HG03139 (cell line): ENCODE measurements at regions not wholly inside any gene's neighbourhood (a gene's known extent, or its start where the extent isn't known, plus 50 kb on each side); places are given as distances from the start of the nearest gene placed in this dataset.

Source experiments
- ATAC-seq: cut with Tn5 transposase; IDR thresholded peaks from one replicate; pipeline ENCODE4 v1.9.1; 2021; ENCODE audit not compliant: unreplicated experiment

DNA sequence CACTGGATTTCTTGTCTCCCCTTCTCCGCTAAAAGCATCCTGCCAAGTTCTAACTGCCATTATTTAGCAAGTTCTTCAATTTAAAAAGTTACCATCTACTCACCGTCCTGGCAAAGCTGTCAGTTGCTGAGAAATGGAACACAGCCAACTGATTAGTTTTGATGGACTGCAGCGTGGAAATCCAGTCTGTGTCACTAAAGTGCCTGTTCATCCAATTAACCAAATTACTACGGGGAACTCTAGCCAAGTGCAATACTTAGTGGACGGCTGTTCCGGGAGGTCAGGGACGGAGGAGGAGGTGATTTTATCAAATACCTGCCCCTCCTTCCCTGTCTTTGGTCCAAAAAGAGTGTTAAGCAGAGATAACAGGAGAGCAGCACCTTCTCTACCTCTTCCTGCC lies 260.7 kb downstream of the MAF start:
- ATAC-seq = no peak

DNA sequence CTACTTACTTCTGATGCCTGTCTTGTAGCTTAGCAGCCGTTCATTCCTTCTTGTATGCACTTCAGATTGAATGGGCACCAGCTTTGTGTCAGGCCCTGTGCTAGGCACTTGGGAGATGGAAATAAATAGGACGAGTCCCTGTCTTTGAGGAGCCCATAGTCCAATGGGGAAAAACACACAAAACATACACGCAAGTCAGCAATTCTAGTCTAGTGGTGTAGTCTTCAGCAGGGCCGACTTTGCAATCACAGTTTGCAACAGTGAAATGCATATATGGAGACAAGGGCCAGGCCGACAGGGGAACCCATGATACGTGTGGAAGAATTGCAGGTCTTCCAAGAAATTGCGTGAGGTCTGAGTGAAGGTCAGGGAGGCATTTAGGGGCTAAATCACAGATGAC lies 262.6 kb downstream of the MAF start:
- ATAC-seq = no peak

DNA sequence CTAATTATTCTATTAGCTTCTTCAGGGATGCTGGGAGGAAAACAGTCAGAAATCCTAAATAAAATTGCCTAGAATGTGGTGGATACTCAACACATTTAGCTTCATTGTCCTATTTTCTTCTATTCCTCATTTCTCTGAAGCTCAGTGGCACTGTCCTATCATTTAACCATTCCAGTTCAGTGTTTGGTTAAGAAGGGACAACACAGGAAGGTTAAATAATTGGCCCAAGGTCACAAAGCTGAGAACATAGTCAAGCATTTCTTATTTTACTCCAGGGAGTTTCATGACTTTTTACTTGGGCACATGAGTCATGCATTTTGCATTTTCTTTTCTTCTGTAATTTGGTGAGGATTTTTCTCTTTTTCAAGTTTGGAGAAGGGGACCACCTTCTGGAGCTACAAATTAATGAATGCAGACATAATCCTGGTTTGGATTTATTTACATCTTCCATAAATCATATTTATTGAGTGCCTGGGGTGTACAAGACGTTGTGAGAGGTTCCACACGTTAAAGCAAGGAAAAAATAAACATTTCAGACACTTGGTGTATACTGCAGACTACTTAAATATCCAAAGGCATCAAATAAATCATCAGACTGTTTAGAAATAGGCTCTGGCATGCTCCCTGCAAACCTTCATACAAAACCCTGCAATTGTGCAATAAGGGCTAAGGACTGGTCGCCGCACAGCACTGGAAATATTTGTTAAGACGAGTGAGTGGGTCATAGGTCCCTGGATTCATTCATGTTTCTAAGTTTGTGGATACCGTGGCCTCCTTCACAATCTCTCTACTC lies 263.9 kb downstream of the MAF start:
- no peak for ATAC-seq

DNA sequence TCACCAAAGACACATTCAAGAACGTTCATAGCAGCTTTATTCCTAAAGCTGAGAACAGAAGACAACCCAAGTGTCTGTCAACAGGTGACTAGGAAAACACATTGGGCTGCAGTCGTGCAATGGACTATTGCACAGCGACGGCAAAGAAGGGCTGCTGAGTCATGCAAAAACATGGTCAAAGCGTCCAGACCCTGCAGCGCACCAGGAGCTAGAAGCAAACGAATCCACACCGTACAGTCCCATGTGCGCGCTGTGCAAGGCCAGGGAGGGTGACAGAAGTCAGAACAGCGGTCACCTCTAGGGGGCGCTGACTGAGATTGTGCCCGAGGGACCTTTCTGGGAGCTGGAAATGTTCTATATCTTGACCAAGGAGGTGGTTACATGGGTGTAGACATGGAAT lies 266.4 kb downstream of the MAF start:
- no peak for ATAC-seq

DNA sequence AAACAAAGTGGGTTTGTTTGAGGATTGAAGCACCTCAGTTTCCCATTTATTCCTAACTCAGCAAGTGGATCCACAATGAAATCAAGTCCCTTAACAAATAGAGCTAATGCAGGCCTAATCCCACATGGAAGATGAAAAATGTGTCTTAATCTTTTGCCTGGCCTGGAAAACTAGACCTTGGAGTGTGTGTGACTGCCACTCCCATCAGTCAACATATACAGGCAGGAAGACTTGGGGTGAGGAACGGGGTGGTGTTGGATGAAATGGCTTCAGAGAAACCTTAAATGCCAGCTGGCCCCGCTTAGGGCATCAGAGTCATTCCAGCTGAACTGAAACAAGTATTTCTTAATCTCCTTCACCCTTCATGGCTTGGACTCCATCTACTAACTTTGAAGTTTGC lies 269.5 kb downstream of the MAF start:
- ATAC-seq = no peak

DNA sequence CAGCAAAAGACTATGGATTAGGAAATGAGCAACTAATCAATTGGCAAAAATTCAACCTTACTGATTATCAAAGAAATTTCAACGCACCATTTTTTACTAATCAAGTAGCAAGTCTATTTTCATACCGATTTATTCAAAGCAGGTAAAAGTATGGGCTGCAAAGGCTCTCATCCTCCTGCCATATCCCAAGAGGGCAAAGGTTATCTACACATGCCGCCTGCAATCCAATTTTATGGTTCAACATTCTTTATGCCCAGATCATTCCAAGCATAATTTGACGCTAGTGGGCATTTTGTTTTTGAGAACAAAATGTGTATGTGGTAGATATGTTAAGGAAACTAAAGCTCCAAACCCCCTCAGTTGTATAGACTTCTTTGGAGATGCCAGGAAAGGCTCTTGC lies 270.6 kb downstream of the MAF start:
- ATAC-seq = no peak

DNA sequence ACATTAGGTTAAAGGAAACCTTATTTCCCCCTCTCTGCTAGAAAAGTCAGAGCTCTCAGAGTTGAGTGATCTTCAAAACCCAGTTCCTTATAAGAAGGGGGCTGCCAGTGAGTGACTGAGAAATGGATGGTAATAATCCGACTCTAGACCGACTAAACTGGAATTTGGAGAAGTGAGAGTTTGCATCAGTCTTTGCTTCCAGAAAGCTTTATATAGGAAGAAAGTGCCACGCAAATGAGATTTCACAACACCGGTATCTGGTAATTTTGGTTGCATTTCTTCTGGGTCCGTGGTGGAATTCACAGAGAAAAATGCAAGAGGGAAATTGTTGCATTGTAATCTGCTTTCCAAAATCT lies 271.4 kb downstream of the MAF start:
- ATAC-seq = no peak

DNA sequence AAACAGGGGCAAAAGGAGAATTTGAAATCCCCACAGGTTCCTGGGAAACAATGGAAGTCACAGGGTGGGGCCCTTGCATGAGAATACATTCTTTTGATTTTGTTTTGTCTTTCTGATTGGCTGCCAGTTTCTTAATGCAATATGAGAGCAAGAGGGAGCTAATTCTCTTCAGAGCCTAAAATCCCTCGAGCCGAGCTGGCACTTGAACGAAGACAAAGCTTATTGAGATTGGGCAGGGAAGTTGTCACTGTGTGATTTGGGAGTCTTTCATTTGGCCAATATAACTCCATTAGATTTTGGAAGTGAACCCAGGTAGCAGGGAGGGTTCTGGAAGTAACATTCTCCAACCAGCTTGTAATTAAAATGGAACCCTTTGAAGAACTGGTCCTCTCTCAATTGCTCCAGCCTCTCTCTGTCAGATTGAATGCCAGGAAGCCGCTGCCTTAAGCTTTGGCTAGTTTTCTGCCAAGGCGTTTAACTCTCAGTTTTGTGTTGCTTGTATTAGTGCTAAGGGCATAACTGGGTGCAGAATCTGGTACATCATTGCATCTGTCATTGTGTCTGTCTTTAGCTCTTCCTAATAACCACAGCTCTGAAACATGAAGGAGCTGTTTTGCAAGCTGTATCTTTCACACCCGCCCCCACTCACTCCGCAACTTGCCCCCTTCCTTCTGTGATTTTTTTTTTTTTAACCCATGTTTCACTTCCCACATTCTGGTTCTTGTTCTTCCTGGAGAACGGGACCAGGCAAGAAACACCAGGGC lies 272.0 kb downstream of the MAF start:
- no peak for ATAC-seq

DNA sequence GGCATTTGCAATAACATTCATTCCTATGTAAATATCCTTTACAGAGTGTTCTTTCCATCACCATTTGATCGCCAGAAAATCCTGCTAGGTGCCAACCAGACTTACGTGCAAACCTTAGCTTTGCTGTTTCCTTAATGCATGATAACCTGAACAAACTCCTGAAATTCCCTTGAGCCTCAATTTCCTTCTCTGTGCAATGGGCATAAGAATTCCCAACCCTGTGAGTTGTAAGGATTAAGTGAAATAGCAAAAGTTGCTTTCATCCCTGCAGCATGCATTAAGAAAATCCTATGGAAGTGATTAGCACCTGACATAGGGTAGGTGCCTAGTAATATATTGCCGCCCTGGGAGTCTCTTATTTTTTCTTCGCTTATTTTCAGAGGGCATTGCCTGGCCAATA lies 272.7 kb downstream of the MAF start:
- ATAC-seq = no peak

DNA sequence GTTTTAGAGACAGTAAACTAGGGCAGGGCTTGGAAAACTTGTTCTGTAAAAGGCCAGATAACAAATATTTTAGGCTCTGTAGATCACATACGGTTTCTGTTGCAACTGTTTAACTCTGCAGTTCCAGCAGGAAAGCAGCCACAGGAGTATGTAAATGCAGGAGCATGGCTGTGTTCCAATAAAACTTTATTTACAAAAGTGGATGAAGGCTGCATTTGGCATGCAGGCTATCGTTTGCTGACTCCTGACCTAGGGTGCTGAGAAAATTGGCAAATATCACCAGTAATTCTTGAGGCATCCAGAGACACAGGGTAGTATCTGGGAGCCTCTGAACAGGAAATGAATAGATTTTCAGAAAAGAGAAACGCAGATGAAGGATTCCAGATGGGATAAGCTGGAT lies 274.0 kb downstream of the MAF start:
- no peak for ATAC-seq

DNA sequence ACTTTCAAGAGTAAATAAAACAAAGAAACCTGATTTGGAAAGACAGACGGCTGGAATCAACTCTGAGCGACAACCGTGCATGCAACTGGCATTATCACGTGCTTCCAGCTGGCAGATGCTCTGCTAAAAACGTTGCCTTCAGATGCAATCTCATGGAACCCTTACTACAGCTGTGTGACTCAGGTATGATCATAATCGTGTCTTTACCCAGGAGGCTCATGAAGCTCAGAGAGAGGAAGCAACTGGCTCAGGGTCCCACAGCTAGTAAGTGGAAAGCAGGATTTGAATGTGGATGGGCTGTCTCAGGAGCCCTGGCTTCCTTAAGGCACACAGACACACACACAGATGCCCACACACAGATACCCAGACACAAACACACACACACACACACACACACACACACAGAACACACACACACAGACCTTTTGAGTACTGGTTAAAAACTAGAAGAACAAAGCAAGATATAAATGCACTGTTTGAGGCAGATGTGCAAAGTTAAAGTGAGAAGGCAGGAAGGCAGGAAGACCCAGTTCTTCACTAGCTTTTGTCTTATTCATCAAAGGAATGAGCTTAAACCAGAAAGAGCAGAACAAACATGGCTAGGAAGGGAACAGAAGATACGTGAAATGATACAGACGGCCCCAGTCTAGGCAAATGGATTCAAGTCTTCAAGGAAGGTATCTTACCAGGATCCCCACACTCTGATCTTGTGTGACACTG lies 275.2 kb downstream of the MAF start:
- no peak for ATAC-seq

DNA sequence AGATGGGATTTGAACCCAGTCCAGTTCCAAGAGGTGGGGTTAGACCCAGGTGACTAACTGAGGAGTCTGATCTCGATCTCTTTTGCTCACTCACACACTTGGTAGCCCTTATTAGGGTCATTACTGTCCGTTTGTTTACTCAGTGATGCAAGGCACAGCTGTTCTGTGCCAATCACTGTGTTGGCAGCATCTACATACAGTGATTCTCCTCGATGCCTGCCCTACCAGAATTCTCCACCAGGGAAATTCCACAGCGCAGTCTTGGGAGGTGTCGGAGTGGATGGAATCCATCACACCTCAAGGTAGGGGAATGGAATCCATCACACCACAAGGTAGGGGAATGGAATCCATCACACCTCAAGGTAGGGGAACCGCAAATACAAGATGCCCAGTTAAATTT lies 279.6 kb downstream of the MAF start:
- no peak for ATAC-seq

DNA sequence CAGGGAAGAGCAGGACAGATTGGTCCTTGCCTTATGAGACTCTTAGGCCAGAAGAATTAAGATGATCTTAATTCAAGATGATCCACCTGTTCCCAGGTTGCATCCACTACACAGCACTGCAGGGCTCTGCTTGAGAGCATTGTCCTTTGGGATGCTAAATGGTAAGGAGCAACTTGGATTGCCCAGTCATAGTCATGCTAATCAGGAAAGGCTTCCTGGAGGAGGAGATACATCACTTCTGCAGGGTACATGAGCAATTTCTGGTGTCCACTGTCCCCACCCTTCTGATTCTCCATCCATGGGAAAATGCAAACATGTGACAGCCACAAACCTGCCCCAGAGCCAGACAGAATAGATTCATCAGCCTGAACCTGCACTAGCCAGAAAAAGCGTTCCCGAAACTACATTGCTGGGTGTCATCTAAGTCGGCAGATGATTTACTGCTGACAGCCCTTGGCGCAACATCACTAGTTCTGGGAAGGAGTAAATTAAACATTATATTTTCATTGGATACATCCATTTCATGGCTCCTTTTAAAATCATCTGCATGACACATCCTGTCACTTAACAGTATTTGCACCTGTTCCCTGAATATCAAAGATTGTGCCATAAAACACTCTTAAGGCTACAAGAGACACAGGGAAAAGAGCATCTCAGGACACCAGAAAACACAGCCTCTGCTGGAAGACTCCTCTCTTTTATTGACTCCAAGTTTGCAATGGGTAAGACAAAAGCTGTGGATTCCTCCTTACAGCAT lies 282.2 kb downstream of the MAF start:
- ATAC-seq = no peak

DNA sequence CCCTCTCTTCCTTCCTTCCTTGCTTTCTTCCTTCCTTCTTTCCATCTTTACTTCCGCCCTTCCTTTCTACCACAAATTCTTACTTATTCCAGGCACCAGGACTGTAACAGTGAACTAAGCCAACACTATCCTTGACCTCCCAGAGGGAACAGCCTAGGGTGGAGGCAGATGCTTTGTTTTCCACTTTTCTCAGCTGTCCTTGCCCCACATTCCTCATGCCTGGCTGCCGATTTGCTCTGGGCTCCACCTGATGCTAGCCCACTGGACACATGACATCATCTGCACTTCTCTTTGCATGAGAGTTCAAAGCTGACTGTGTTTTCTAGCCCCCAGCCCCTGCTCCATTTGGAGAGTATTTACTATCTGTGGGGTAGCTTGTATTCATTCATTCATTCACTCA lies 283.0 kb downstream of the MAF start:
- no peak for ATAC-seq

DNA sequence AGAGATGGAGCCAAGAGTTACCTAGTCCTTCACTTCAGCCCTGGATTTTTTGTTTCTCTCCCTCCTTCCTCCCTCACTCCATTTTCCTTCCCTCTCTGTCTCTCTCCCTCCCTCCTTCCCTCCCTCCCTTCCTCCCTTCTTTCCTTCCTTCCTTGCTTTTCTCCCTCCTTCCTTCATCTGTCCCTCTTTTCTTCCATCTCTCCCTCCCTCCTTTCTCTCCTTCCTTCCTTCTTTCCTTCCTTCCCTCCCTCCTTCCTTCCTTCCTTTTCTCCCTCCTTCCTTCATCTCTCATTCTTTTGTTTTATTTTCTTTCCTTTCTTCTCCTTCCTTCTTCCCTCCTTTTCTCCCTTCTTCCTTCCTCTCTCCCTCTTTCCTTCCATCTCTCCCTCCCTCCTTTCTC lies 283.5 kb downstream of the MAF start:
- ATAC-seq = no peak

DNA sequence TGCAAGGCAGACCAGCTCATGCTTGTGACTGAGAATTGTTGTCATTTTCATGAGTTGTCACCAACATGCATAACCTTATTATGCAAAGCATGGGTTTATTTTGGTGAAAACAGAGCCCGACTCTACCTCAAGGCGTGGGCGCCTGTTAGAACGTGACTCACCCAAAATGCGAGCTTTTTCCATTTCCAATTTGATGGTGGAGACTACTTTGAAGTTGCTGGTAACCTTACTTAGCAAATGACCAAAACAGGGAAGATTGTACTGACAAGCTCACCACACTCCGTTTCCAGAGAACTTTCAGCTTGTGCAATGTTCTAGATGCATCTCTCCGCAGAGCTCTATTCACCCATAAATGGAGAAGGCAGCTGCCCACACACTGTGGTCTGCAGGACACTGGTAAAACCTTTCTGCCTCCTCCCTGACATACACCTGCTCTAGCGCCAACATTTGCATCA lies 284.5 kb downstream of the MAF start:
- peak; percentile 74 for ATAC-seq

DNA sequence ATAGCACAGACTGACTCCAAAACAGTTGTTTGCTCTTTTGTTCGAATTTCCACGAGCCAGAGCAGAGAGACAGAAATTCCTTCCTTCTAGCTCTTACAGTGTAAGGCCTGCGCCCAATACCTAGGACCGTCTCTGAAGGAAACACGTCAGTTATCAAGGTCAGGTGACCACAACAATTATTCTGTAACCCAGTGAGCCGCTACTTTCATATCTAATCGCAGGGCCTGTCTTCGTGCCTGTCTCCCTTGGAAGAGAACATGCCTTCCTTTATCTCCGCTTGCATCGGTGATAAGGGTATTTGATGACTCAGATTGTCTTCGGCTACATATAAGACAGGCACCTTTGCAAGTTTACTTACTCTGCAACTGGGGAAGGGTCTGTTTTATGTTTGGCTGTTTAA lies 288.0 kb downstream of the MAF start:
- ATAC-seq = no peak

DNA sequence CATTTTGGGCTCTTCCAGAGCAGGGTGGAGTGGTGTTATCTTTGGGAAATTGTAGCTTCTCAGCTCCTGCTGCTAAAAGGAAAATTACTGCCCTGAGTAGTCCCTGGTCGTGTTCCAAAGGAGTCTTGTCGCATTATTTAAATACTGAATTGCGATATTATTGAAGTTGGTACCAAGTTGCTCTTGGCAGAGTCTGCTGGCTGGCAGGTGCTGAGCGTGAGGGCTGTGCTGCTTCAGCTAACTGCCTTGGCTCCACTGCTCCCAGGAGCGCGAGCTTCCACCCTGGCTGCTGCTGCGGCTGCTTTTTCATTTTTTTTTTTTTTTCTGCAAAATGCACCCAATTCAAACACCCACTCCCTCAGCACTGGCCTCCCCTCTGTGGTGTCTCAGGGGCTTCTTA lies 289.8 kb downstream of the MAF start:
- ATAC-seq = no peak

DNA sequence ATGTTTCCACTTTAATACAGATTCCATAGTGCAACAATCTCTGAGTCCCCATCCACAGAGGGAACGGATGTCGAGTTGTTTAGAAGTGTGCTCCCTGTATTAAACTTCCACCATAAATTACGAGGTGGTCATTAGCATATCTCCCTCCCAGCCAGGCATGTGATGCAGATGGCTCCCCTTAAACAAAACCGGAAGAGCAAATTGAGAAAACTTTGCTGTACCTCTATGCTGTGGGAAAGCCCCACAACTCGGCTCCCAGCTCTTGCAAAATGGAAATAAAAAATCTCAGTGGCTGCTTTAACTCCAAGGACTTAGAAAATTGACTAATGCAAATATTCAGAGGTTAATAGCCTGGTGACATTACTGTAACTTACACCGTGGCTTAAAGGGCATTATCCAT lies 290.9 kb downstream of the MAF start:
- no peak for ATAC-seq

DNA sequence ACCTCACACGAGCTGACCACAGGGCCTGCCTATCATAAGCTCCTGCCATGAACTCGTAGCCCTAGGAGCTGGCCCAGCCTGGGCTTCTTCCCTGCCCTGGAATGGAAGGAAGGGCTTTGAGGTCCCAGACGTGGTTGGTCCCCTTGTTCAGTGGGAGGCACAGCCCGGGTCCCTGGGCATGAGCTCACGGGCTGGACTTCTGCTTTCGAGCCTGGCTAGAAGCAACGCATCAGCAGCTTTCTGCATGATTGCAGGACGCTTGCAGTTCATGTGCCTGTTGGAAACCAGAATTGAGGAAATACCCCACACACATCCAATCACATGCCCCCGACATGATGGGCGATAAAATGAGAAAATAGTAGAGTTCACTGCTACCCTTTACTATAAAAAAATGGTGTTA lies 293.3 kb downstream of the MAF start:
- no peak for ATAC-seq

DNA sequence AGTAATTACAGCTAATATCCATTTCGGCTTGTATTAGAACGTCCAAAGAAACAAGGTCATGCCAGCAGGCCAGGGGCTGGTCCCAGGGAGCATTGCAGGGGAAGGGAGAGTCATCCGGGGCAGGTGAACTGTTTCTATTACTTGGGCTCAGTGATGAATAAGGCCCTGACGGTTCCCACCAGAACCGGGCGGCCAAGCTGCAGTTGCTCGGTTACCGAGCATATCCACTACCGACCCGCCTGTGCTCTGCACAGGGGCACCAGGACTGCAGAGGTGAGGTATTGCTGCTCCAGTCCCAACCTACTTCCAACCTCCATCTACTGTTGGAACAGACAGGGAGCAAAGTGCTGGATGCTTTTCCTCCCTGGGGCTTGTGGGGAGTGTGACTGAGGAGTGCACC lies 295.5 kb downstream of the MAF start:
- no peak for ATAC-seq
